SW 1271 (cell line): ENCODE measurements at regions not wholly inside any gene's neighbourhood (a gene's known extent, or its start where the extent isn't known, plus 50 kb on each side); places are given as distances from the start of the nearest gene placed in this dataset.

Source experiments
- DNase-seq, 2 experiments: peaks; one replicate each; lab custom pipeline; 2025; lab: John Stamatoyannopoulos, UW

DNA sequence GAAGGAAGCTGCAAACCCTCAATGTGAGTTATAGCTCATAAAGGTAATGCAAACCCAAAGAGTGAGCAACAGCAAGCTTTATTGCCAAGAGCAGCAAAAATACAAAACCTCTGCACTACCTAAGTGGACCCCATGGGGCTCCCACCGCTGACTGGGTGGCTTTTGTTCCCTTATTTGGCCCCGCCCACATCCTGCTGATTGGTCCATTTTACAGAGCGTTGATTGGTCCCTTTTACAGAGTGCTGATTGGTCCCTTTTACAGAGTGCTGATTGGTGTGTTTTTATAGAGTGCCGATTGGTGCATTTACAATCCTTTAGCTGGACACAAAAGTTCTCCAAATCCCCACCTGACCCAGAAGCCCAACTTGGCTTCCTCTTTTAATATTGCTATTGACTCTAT is 154.5 kb upstream of the NSMCE3 start:
- no peak for DNase-seq

DNA sequence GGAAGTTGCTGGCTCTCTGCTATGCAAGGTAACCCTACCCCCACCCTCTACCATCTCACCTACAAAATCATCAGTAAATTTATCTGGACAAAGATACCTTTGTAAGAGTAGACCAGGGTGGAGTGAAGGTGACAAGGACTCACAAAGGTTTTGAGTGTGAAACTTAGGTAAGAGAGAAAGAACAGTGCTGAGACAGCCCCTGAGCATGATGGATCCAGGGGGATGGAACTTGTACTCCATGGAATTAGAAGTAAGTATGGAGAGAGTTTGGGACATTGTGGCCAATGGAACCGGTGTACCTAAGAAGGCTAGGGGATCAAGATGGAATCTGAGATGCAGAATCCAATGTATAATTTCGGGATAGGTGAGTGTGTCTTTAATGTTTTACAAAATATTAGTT is 153.0 kb upstream of the NSMCE3 start:
- DNase-seq = no peak

DNA sequence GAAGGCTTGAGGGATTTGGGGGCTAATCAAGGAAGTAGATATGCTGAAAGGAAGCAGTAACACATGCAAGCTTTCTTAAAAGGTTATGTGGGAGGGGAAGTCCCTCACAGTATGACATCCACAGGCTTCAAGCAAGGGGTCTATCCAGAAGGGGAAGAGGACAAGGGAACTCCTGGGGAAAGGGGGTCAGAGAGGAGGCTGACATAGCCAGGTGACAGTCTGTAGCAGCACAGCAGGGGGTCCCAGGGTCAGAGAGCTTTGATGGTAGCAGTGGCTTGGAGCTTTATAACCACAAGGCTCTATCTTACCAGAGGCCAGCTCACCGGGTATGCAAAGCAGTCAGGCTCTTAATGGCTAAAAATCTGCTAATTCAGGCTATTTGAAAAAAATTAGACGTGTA is 150.6 kb upstream of the NSMCE3 start:
- DNase-seq = no peak

DNA sequence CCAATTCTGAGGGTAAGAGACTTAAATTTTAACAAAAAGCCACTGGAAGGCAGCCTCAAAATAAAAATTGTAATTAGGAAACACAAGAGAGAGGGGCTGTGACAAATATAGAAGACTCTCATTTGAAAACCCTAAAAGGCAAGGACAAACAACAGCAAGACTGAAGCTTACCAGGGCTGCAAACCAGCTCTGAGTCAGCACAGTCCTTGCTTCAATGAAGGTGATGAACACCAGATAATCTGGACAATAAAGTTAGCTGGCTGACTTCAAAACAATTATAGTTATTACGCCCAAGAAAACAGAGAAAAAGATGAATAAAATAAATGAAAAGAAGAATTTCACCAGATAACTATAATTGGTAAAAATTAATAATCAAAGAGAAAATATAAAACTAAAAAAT is 149.3 kb upstream of the NSMCE3 start:
- no peak for DNase-seq

DNA sequence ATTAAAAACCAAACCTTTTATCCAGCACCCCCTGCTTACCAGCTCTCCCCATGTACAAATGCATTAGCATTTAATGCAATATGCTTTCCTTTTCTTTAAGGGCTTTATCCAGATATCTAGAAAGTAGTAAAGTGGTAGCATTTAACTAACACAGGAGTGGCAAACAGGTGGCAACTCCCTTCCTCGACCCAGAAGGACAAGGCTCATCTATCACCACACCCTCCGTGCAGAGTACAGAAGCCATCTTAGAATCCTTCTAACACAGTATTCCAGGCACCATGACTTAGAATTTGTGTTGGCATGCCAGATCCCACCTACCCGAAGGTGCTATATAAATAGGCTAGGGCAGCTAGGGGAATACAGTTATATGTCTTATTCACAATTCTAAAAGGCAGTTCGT is 148.6 kb upstream of the NSMCE3 start:
- no peak for DNase-seq

DNA sequence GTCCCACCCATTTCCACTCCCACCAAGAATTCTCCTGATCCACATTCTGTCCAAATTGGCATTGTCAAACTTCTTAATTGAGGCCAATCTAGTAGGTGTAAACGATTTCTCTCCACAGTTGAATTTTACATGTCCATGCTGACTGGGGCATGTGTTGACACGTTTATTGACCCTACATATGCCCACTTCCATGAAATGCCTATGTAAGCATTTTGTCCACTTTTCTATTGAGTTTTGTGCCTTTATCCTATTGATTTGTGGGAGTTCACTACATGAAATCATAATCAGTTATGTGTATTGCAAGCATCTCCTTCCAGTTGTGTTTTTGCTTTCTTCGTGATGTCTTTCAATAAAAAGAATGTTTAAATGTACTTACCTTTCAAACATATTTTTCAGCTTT is 141.7 kb upstream of the NSMCE3 start:
- DNase-seq = no peak

DNA sequence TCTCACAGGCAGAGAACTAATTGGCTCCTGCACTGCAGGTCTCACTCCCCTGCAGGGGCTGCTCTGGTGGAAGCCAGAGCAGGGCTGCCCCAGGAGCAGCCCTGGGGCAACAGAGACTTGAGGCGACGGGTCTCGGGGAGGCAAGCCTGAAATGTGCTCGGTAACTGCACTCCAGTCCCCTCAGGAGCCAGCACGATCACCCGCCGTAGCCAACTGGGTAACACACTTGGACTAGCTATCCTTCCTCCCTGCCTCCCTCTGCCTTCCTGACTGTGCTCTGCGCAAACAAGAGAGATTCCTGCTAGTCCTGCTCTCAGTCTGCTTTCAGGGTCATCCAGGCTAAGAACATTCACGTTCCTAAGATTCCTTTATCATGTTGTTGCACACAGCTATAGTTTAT is 140.7 kb upstream of the NSMCE3 start:
- DNase-seq = no peak

DNA sequence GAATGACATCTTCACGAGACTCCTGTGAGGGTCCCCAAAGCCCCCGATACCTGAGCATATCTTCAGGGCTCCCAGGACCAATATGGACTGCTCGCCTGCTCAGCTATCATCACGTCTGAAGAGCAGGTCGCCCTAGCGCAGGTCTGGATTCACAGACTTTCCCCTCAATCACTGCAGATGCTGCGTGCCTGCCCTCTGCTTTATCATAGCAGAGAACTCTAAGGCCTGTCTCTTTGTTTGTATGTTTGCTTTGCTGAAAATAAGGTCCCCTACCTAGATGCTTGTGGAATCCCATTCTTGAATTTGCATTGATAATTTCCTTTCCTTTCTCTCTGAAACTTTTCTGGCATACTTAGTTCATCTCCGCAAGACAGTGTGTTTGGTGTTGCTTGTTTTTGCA is 140.3 kb upstream of the NSMCE3 start:
- DNase-seq = no peak

DNA sequence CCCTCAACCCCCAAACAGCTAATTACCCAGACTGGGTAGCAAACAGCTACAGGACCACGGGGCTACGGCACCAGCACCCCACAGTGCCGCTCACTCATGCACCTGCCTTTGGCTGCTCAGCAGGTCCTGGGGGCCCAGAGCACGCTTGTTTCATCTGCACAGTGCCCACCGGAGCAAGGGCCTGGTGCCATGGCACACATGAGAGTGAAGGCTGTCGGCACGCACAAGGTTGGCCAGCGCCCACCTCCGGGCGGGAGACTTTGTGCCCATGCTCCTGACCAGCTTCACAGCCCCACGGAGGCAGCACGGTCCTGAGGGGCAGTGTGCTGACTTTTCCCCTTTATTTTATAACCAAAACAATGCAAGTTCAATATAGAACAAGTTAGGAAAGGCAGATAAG is 135.9 kb upstream of the NSMCE3 start:
- no peak for DNase-seq

DNA sequence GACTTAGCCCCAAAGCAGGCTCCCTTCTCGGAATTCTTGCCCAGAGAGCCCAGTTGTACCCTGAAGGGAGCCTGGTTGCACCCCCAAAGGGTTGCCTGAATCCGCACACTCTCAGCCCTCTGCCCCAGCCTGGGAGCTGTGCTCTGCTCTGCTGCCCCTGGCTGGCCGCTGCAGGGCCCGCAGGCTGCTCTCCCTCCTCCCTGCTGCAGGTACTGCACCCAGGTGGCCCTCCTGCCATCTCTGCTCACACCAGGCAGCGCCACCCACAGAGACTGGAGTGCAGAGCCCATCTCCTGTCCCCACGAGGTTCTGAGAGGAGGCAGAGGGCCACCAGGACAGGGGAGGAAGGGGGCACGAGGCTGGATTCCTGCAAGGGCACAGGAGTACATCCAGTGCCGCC is 134.2 kb upstream of the NSMCE3 start:
- no peak for DNase-seq

DNA sequence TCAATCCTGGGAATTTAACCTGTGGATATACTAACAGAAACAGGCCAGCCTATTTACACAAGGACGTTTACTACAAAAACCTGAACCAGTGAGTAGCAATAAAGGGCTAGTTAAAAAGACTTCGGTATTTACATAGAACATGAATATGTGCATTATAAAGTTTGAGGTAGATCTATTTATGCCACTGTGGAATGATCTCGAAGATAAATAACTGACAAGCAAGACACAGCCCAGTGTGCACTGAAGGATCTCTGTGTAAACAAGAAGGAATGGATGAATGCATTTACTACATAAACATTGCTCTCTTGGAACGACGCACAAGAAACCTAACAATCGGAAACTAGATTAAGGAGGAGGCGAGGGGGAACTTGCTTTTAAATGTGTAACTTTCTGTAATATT is 132.0 kb upstream of the NSMCE3 start:
- DNase-seq = no peak

DNA sequence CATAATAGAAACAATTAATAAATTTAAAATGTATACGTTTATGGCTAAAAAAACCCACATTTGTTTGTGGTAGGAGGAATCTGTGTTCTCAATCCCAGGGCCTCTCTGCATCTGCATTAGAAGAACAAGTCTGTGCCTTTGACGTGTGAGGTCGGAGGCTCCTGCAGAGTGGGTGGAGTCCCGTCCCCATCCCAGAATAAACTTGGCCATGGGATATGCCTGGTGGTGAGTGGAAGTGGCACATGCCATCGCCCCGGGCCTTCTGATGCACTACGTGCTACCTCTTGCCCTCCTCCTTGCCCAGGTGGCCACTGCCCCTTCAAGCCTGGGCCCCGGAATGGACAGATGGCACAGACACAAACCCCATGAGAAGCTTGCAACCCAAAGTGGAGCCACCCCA is 131.1 kb upstream of the NSMCE3 start:
- DNase-seq = no peak

DNA sequence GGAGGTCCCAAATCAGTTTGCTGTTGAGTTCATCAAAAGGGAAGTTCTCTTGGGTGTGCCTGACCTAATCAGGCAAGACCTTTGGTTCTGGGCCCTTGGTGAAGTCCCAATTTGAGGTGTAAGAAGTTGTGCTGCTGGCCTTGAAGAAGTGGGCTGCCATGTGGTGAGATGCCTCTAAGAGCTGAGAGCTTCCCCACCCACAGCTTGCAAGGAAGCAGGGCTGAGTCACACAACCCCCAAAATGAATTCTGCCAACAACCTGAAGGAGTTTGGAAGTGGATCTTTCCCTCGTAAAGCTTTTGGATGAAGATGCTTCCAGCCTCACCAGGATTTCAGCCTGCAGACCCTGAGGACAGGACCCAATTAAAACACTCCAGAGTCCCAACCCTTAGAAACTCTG is 129.3 kb upstream of the NSMCE3 start:
- no peak for DNase-seq

DNA sequence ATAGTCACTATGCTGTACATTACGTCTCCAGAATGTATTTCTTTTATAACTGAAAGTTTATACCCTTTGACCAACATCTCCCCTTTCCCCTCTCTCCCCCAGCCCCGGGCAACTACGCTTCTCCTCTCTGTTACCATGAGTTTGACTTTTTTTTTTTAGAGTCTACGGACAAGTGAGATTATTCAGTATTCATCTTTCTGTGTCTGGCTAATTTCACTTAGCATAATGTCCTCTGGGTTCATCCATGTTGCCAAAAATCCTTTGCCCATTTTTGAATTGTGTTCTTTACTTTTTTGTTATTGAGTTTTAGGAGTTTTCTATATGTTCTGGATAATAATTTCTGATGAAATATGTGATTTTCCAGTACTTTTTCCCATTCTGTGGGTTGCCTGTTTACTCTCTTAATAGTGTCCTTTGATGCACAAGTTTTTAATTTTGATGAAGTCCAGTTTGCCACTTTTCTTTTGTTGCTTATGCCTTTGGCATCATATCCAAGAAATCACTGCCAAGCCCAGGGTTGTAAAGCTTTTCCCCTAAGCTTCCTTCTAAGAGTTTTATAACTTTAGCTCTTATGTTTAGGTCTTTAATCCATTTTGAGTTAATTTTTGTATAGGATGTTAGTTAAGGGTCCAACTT is 126.7 kb upstream of the NSMCE3 start:
- DNase-seq = no peak

DNA sequence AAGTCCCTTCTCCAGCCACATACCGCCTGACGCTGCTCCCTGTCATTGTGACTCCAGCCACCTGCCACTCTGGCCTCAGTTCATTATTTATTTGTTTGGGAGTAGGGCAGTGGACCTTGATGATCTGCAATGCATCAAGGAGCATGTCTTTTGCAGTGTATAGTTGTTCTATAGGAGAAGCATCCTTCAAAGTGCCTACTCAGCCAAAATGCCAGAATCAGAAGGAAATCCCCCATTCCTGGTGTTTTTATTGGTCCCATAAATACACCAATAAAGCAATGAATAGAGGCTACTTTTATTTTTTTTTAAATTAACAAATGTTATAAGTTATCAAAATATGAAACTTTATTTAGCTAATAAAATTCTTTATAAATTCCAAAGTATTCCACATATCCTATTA is 123.8 kb upstream of the NSMCE3 start:
- DNase-seq = no peak

DNA sequence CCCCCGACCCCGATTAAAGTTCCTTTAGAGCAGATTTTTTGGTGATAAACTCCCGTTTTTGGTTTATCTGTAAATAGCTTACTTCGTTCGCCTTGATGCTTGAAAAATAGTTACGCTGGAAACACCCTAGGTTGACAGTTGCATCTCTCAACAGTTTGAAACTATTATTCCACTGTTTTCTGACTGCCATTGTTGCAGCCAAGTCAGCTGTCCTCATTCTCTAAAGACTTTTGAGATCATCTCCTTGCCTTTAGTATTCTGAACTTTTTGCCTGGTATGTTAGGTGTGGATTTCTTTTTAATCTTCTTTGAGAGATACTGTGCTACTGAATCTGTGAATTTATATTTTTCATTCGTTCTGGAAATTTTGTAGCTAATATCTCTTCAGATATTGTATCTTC is 122.7 kb upstream of the NSMCE3 start:
- DNase-seq = no peak

DNA sequence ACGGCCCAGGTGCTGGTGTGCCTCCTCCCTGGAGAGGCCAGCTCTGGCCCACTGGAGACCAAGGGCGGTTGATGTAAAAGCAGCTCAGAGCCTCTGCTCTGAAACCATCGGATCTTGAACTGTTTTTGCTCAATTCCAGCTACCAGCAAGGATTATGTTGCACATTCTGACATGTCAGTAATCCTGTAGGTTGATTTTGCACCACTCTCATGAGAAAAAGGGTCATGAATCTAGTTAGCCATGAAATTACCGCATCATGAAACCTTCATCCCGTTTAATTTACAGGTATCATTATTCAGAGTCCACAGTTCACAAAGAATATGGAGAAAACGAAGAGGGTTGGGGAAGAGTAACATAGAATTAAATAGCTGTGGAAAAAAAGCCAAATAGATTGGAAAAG is 120.4 kb upstream of the NSMCE3 start:
- DNase-seq = no peak

DNA sequence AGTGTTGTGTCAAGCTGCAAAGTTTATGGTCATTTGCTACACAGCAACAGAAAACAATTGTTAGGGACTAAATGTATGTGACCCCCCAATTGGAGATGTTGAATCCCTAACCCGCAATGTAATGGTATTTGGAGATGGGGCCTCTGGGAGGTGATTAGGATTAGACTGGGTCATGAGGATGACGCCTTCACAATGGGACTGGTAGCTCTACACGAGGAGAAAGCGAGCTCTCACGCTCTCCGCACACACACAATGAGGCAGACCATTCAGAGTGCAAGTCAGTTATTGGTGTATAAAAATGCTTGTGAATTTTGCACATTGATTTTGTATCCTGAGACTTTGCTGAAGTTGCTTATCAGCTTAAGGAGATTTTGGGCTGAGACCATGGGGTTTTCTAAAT is 116.9 kb upstream of the NSMCE3 start:
- DNase-seq = no peak

DNA sequence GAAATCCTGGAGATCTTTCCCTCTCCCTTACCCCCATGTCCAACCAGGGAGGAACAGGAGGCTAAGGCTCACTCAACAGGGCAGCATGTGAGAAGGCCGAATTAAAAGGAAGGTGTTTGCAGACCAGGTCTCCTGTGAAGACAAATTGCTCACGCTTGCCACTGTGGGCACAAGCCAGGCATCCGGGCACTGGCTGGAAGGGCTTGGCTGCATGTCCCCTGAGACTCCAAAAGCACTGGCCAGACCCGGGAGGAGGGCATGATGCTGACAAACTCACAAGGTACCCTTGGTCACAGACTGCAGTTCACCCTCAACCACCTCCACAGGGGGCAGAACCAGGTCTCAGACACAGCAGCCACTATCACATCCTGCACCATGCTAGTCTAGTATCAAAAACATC is 113.7 kb upstream of the NSMCE3 start:
- no peak for DNase-seq

DNA sequence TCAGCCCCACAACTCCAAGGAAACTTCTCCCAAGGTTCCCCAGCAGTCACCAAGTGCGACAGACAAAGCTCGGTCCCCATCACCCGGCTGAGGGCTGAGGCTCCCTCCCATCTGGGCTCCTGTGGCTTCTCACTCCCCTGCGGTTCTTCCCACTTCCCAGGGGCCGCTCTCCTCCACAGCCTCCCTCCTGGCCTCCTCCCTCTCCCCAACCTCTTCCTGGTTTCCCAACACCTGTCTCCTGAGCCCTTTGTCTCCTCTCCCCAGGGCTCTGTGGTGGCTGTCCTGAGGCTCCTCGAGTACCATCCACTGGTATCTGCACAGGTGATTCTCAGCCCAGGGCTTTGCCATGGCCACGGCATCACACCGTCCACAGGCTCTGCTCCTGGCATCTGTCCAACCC is 113.2 kb upstream of the NSMCE3 start:
- DNase-seq = no peak

DNA sequence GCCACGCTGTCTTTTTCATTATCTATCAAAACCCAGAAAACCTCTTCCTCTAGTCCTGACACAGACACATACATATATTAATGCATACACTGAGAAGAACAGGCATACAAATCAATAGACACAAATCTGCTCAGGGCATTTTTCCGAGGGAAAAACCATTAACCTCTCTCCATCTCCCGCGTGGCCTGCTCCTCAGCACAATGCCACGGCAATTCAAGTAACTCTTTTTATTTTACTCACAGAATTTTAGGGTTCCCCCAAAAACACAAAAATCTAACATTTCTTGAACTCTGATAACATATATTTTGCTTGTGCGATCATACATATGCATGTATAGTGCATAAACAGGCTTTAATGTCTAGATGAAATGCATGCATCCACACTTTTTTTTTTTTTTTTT is 110.8 kb upstream of the NSMCE3 start:
- DNase-seq = no peak

DNA sequence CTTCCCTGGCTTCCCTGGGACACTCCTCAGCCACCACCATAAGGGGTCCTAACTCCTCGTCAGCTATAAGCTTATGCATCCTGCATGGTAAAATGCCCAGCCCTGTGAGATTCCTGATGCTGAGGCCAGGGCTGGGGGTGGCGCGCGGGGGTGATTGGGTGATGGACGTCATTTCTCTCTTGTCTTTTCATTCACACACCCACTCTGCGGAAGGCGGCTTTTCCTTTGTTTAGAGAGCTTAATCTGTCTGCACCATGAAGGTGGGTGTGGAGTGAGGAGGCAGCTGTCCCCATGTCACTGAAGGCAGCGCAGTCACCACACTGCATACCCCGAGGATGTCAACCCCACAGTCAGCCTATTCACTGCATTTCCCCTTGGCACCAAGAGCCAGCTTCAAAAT is 110.0 kb upstream of the NSMCE3 start:
- DNase-seq = no peak

DNA sequence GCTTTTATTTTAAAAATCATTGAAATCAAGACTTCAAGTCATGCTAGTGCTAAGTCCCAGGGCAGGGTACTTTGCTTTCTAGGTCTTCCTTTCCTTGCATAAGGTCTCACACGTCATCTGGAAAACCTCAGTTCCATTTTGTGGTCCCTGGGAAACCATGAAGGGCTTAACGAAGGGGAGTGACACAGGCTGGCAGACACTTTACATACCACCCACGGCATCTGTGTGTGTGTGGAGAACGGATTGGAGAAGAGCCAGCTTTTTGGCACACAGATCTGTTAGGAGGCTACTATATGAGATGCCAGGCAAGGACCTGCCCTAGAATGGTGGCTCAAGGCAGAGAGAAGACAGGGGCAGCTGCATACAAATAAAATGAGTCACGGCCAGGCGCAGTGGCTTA is 107.5 kb upstream of the NSMCE3 start:
- DNase-seq = no peak

DNA sequence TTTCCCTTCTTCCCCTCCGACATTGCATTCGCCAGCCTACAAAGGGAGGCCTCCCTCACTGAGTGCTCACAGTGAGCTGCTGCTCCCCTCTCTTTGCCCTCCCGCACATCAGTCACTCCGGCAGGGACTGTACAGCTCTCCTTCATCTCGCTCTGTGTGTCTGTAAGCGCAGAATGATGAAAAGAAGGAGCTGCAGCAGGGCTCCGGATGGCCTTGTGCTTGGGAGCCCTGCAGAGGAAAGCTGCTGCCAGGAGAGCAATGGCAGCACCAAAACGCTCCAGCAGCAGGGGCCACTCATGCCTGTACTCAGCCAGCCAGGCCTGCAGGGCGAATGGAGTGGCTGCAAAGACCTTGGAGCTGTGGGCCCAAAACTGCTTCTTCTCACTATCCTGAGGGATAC is 107.0 kb upstream of the NSMCE3 start:
- no peak for DNase-seq

DNA sequence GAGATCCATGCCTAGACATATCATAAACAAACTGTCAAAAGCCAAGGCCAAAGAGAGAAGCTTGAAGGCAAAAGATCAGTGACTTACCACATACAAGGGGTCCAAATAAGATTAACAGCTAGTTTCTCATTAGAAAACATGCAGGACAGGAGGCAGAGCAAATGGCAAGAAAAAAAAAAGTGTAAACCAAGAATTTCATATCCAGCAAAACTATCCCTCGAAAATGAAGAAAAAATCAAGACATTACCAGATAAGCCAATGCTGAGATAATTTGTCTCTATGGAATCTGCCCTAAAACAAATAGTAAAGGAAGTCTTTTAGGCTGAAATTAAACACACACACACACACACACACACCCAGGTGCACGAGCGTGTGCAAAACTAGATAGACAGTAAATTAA is 99.6 kb upstream of the NSMCE3 start:
- no peak for DNase-seq
